Memory B cell (primary cell): ENCODE measurements at regions not wholly inside any gene's neighbourhood (a gene's known extent, or its start where the extent isn't known, plus 50 kb on each side); places are given as distances from the start of the nearest gene placed in this dataset.

ENCODE experiments used
- ATAC-seq: fragments of 150-1000 bp; cut with Tn5 transposase; 2 replicates; pipeline ENCODE4 v1.10.0; 2021; ENCODE audit warnings: low read depth, mild to moderate bottlenecking, moderate library complexity
- DNase-seq, 2 donors: peaks; one replicate each; pipeline ENCODE4 v3.0.0; 2022; ENCODE audit warnings: low spot score in 2 of 2
- H3K27ac Mint-ChIP-seq: one replicate; pipeline ENCODE4 v1.8.0; 2022; ENCODE audit warnings: mild to moderate bottlenecking, moderate library complexity, mixed read lengths
- H3K27me3 Mint-ChIP-seq: one replicate; pipeline ENCODE4 v1.8.0; 2022; ENCODE audit warnings: mixed read lengths
- H3K36me3 Mint-ChIP-seq: one replicate; pipeline ENCODE4 v1.8.0; 2022; ENCODE audit warnings: mild to moderate bottlenecking, mixed read lengths
- H3K4me1 Mint-ChIP-seq: one replicate; pipeline ENCODE4 v1.8.0; 2022; ENCODE audit warnings: mixed read lengths
- H3K4me3 Mint-ChIP-seq: one replicate; pipeline ENCODE4 v1.8.0; 2022; ENCODE audit warnings: mild to moderate bottlenecking, moderate library complexity, mixed read lengths
- H3K9me3 Mint-ChIP-seq: one replicate; pipeline ENCODE4 v1.8.0; 2022; ENCODE audit warnings: mixed read lengths

DNA sequence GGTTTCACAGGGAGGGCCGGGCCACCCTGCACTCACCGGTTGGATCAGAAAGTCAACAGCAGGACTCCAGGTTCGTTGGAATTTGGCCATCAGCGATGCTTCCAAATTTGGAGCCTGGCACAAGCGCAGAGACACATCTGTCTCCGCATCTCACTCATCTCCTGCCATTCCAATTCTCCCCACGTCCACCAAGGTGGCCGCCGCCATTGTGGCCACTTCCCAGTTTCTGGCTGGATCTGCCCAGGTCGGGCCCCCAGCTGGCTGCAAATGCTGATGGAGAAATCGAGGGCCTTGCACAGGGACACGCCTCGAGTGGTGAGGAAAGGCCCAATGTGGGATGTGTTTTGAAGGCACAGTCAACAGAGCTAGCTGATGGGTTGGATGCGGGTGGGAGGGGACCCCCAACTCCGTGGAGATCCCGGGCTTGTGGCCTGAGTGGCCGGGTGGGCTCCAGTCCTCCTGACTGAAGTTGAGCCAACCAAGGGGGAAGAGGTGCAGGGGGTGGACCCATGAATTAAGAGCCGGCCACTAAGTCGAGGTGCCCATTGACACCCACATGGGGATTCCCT lies 102.7 kb downstream of the CRYAA start:
- ATAC-seq (no peak), DNase-seq (no peak)
- peaks cover 14% of the 10 kb centered on the region for H3K27me3 Mint-ChIP-seq
- no peak overlapping the region for H3K27ac Mint-ChIP-seq
- H3K9me3 Mint-ChIP-seq = no peaks in the 10 kb centered on the region
- no peak overlapping the region for H3K4me3 Mint-ChIP-seq
- no peaks in the 10 kb centered on the region for H3K36me3 Mint-ChIP-seq
- H3K4me1 Mint-ChIP-seq = peaks cover 13% of the 10 kb centered on the region

DNA sequence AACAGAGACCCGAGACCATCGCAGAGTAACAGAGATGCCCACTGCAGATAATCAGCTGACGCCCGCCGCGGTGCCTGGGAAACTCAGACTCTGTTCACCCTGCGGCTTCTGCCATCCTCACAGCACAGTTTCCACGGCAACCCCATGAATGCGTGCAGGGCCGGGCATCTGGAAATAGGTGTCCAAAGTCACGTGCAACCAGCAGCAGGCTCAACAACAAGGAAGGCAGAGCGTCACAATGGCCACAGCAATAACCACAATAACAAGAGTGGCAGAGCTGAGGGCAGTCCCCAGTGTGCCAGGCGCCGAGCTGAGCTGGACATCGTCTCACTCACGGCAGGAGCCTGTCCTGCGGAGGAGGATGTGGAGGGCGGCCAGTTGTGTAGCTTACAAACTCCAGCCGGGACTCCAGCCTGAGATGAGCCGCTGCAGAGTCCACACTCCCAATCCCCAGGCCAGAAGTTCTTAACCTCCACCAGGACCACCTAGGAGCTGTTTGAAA lies 102.0 kb downstream of the CRYAA start:
- Mint-ChIP-seq H3K4me3 (no peak overlapping the region), H3K27ac (no peak overlapping the region), H3K4me1 (peaks cover 11% of the 10 kb centered on the region), H3K36me3 (no peaks in the 10 kb centered on the region), H3K27me3 (peaks cover 8% of the 10 kb centered on the region), H3K9me3 (no peaks in the 10 kb centered on the region)
- DNase-seq = no peak
- ATAC-seq = no peak

DNA sequence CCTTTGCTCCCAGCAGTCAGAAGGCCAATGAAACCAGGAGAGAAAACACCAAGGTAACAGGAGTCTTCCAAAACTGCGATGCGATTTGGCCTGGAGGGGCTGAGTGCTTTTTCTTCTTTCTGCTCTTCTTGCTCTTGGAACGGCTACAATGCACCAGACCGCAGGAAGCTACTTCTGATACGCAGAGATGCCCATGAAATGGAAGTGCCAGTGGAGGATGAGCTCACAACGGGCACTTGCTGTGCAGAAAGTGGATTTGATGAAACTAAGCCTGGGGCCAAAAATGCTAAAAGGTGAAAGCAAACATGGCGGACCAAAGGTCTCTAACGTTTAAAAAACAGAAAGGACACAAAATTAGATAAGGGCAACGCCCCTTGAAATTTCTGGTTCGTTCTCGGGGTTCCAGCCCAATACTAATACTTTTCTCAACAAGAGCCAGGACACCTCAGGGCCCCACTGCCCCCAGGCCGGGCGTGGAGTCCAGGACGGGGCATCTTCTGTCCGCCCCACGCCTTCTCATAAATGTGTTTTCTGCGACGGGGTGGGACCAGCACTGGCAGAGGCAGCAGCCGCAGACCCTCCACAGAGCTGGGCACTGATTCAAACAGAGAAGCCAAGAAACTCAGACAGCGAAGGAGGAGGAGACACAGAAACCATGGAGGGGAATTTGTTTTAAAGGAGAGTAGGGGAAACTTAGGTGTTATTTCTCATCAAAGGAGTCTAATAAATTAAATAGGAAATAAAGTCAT lies 101.3 kb downstream of the CRYAA start:
- no peak overlapping the region for H3K27ac Mint-ChIP-seq
- ATAC-seq = no peak
- no peaks in the 10 kb centered on the region for H3K9me3 Mint-ChIP-seq
- no peak for DNase-seq
- H3K27me3 Mint-ChIP-seq = peaks cover 4% of the 10 kb centered on the region
- H3K36me3 Mint-ChIP-seq = no peaks in the 10 kb centered on the region
- peaks cover 7% of the 10 kb centered on the region for H3K4me1 Mint-ChIP-seq
- H3K4me3 Mint-ChIP-seq = no peak overlapping the region

DNA sequence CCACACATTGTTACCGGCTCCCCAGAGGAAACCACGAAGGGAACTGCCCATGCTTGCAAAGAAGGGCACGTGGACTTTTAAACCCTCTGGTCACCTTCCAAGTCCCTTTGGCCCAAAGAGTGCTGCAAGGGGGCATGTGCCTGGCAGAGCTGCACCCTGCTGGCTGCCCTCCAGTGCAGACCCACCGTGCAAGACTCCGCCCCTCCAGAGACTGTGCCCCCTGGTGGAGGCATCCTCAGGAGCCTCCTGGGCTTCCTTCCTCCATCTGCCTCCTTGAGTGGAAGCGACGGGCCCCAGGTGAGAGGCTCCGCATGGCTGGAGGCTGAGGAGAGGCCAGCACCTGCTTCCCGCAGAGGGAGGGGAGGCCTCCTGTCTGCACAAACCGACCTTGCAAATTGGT lies 100.6 kb downstream of the CRYAA start:
- ATAC-seq (no peak), DNase-seq (no peak)
- Mint-ChIP-seq H3K27me3 (peaks cover 4% of the 10 kb centered on the region), H3K4me1 (peaks cover 7% of the 10 kb centered on the region), H3K27ac (no peak overlapping the region), H3K9me3 (no peaks in the 10 kb centered on the region), H3K4me3 (no peak overlapping the region), H3K36me3 (no peaks in the 10 kb centered on the region)

DNA sequence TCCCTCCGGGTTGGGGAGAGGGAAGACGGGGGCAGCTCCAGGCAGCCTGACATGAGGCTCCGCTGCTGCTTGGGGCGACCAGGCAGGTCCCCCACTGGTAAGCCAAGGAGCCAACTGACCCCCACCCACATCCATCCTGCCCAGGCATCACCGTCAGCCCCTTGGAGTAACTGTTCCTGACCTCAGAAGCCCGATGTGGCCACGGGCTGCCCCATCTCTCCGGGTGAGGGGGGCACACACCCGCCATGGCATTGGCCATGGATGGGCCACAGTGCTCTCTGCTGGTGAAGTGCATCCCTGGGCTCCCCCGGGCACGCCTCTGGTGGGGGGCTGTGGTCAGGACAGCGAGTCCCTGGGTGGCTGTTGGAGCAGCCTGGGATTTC lies 100.0 kb downstream of the CRYAA start:
- Mint-ChIP-seq H3K9me3 (no peaks in the 10 kb centered on the region), H3K4me3 (no peak overlapping the region), H3K4me1 (peaks cover 7% of the 10 kb centered on the region), H3K27ac (no peak overlapping the region), H3K27me3 (peaks cover 5% of the 10 kb centered on the region), H3K36me3 (no peaks in the 10 kb centered on the region)
- no peak for ATAC-seq
- no peak for DNase-seq

DNA sequence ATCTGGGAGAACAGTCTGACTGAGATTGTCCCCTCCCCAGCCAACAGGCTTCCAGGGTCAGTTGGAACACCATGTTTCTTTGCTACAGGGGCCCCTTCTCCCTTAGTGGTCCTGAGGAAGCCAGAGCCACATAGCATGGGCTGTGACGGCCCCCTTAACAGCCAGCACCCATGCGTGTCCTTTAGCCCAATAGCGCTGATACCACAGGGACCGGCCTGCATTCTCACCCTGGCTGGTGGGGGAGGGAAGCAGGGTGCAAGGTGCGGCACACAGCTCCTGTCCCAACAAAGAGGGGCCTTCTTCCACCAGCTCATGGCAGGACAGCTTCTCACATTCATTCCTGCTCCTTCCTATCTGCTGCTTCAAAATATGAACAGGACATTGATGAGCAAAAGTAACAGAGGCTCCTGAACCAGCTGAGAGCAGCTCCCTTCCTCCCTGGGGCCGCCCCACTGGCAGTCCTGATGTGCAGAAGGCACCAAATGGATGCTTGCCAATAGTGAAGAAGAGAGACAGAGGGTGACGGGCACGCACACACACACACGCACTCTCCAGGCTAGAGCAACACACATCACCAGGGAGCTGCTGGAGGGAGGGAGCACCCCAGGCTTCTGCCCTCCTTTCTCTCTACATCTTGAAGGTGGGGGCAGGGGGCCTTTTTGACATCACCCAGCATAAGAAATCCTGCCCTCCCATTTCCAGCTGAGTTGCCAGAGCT lies 99.4 kb downstream of the CRYAA start:
- H3K4me1 Mint-ChIP-seq = peaks cover 7% of the 10 kb centered on the region
- H3K27me3 Mint-ChIP-seq = peaks cover 9% of the 10 kb centered on the region
- H3K9me3 Mint-ChIP-seq = no peaks in the 10 kb centered on the region
- DNase-seq (no peak), ATAC-seq (no peak)
- no peak overlapping the region for H3K27ac Mint-ChIP-seq
- no peak overlapping the region for H3K4me3 Mint-ChIP-seq
- H3K36me3 Mint-ChIP-seq = no peaks in the 10 kb centered on the region

DNA sequence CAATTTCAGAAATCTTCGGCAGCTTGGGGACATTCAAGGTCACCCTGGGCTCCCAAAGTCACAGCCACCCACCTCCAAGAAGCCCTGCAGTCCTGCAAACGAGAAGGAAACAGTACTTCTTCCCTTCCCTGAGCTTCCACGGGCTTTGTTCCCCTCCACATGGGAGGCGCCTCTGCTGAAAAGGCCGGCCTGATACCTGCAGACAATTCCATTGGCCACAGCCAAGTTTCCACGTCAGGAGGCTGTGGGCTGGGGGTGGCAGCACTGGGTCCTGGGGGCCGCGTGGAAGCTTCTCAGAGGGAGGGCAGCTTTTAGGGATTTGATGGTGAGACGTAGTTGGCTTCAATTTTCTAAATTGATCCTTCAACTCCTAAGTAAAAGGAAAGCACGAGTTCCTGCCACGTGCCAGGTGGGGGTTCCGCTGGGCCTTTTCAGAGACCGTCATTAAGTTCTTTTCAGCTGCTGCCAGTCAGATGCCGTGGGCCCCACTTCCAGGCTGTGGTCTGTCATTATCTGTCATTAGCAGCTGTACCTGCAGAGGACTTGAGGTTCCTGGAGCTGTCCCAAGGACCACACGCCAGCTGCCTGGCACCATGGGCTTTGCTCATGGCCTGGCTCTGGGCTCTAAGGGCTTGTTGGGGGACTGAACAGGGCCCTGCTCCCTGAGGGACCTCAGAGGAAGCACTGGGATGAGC lies 98.7 kb downstream of the CRYAA start:
- Mint-ChIP-seq H3K27me3 (peaks cover 9% of the 10 kb centered on the region), H3K27ac (no peak overlapping the region), H3K4me3 (no peak overlapping the region), H3K9me3 (peaks cover 2% of the 10 kb centered on the region), H3K4me1 (peaks cover 9% of the 10 kb centered on the region), H3K36me3 (no peaks in the 10 kb centered on the region)
- DNase-seq = no peak
- ATAC-seq = no peak

DNA sequence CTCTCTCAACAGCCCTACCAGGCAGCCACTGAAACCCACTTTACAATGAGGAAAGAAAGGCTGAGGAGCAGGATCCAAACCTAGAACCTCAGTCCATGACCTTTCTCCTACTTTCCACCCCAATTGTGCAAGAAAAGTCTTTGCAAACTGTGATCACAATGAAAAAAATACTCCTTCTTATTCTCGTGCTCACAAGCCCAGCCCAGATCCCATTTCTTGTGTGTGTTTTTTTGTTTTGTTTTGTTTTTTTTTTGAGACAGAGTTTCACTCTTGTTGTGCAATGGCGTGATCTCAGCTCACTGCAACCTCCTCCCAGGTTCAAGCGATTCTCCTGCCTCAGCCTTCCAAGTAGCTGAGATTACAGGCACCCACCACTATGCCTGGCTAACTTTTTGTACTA lies 97.7 kb downstream of the CRYAA start:
- Mint-ChIP-seq H3K4me1 (peaks cover 11% of the 10 kb centered on the region), H3K27me3 (peaks cover 9% of the 10 kb centered on the region), H3K9me3 (peaks cover 2% of the 10 kb centered on the region), H3K4me3 (no peak overlapping the region), H3K36me3 (no peaks in the 10 kb centered on the region), H3K27ac (no peak overlapping the region)
- ATAC-seq (no peak), DNase-seq (no peak)

DNA sequence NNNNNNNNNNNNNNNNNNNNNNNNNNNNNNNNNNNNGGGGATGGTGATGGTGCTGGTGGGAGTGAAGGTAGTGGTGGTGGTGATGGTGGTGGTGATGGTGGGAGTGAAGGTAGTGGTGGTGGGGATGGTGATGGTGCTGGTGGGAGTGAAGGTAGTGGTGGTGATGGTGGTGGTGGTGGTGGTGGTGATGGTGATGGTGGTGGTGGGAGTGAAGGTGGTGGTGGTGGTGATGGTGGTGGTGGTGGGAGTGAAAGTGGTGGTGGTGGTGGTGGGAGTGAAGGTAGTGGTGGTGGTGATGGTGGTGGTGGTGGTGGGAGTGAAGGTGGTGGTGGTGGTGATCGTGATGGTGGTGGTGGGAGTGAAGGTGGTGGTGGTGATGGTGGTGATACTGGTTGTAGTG lies 93.6 kb downstream of the CRYAA start:
- Mint-ChIP-seq H3K36me3 (no peaks in the 10 kb centered on the region), H3K9me3 (peaks cover 2% of the 10 kb centered on the region), H3K27ac (peak overlapping the region; percentile 2), H3K4me3 (no peak overlapping the region), H3K4me1 (peaks cover 8% of the 10 kb centered on the region), H3K27me3 (peaks cover 5% of the 10 kb centered on the region)
- DNase-seq (no peak), ATAC-seq (no peak)
